Neuronal stem cell (in vitro differentiated cells): ENCODE measurements at regions not wholly inside any gene's neighbourhood (a gene's known extent, or its start where the extent isn't known, plus 50 kb on each side); places are given as distances from the start of the nearest gene placed in this dataset.

Experiments used
- DNase-seq: peaks from one replicate; pipeline ENCODE4 v3.0.0-alpha.2; 2013; ENCODE audit warnings: low spot score
- H2AFZ ChIP-seq: one replicate; pipeline ENCODE4 v1.6.1; 2013; ENCODE audit warnings: mild to moderate bottlenecking, low read length, inconsistent platforms
- H2AK5ac ChIP-seq: 2 replicates; pipeline ENCODE4 v1.6.1; 2013; ENCODE audit warnings: low read depth, mild to moderate bottlenecking, inconsistent platforms, low read length, moderate library complexity, mixed read lengths
- H2BK120ac ChIP-seq: 2 replicates; pipeline ENCODE4 v1.6.1; 2013; ENCODE audit warnings: low read depth, mild to moderate bottlenecking, inconsistent platforms, low read length, moderate library complexity, mixed read lengths
- H2BK12ac ChIP-seq: one replicate; pipeline ENCODE4 v1.6.1; 2013; ENCODE audit warnings: low read length, inconsistent platforms
- H2BK15ac ChIP-seq: 2 replicates; pipeline ENCODE4 v1.6.1; 2013; ENCODE audit warnings: mild to moderate bottlenecking, low read length, inconsistent platforms, mixed read lengths
- H2BK5ac ChIP-seq: one replicate; pipeline ENCODE4 v1.6.1; 2013; ENCODE audit warnings: inconsistent platforms, mild to moderate bottlenecking, low read length, moderate library complexity
- H3K14ac ChIP-seq: one replicate; pipeline ENCODE4 v1.6.1; 2013; ENCODE audit warnings: low read length, inconsistent platforms
- H3K18ac ChIP-seq: 2 replicates; pipeline ENCODE4 v1.6.1; 2013; ENCODE audit warnings: low read length, inconsistent platforms
- H3K23ac ChIP-seq: 2 replicates; pipeline ENCODE4 v1.6.1; 2013; ENCODE audit warnings: low read depth, mild to moderate bottlenecking, mixed read lengths, low read length, inconsistent platforms; ENCODE audit not compliant: poor library complexity
- H3K27ac ChIP-seq: replicated peaks from 3 replicates; pipeline ENCODE4 v1.5.1; 2013; ENCODE audit warnings: low read length, inconsistent platforms
- H3K27me3 ChIP-seq, 3 experiments: 2 replicates each; pipeline ENCODE4 v1.6.1; 2013; ENCODE audit warnings: low read length in 3 of 3, mild to moderate bottlenecking in 2 of 3, inconsistent platforms in 1 of 3, low read depth in 1 of 3, mixed read lengths in 1 of 3, moderate library complexity in 1 of 3; ENCODE audit not compliant: control insufficient read depth in 3 of 3, insufficient read depth in 3 of 3
- H3K36me3 ChIP-seq, 2 donors: replicated peaks in 1 of 2; 2 replicates each; pipeline ENCODE4 v1.6.1; 2013; ENCODE audit warnings: low read length in 2 of 2; ENCODE audit not compliant: control insufficient read depth in 2 of 2, insufficient read depth in 2 of 2
- H3K4ac ChIP-seq: 2 replicates; pipeline ENCODE4 v1.6.1; 2013; ENCODE audit warnings: inconsistent platforms, mild to moderate bottlenecking, low read length, moderate library complexity
- H3K4me1 ChIP-seq, 2 donors: 1 replicate in 1 of 2; 2 replicates in 1 of 2; pipeline ENCODE4 v1.6.1; 2013; ENCODE audit warnings: low read length in 2 of 2, low read depth in 1 of 2; ENCODE audit not compliant: control insufficient read depth in 2 of 2, insufficient read depth in 1 of 2
- H3K4me2 ChIP-seq: one replicate; pipeline ENCODE4 v1.6.1; 2013; ENCODE audit warnings: mild to moderate bottlenecking, low read length, inconsistent platforms; ENCODE audit not compliant: insufficient read depth, poor library complexity, severe bottlenecking
- H3K4me3 ChIP-seq, 2 donors: 2 replicates each; pipeline ENCODE4 v1.5.1; 2013; ENCODE audit warnings: low read length in 2 of 2, mild to moderate bottlenecking in 2 of 2, inconsistent platforms in 1 of 2, moderate library complexity in 1 of 2
- H3K79me1 ChIP-seq: one replicate; pipeline ENCODE4 v1.6.1; 2013; ENCODE audit warnings: low read depth, mild to moderate bottlenecking, inconsistent platforms, low read length, moderate library complexity
- H3K9ac ChIP-seq: one replicate; pipeline ENCODE4 v1.6.1; 2013; ENCODE audit warnings: mild to moderate bottlenecking, low read depth, low read length, inconsistent platforms; ENCODE audit not compliant: poor library complexity
- H3K9me3 ChIP-seq, 2 donors: replicated peaks in 1 of 2; 2 replicates each; pipeline versions ENCODE3 to v1.6.1; 2013; ENCODE audit warnings: low read length in 2 of 2, mild to moderate bottlenecking in 2 of 2, inconsistent platforms in 1 of 2, low read depth in 1 of 2, mixed read lengths in 1 of 2, moderate library complexity in 1 of 2; ENCODE audit not compliant: control insufficient read depth in 2 of 2, insufficient read depth in 1 of 2
- H4K8ac ChIP-seq: one replicate; pipeline ENCODE4 v1.6.1; 2013; ENCODE audit warnings: low read depth, mild to moderate bottlenecking, inconsistent platforms, low read length, moderate library complexity
- H4K91ac ChIP-seq: one replicate; pipeline ENCODE4 v1.6.1; 2013; ENCODE audit warnings: low read length, low read depth, mild to moderate bottlenecking, inconsistent platforms; ENCODE audit not compliant: poor library complexity
- WGBS, 2 donors: extraction: QIAGEN DNeasy Blood & Tissue Kit; methylation state at CpG; one replicate each; pipeline ENCODE4 v1.1.7; 2013; ENCODE audit warnings: missing lambda C conversion rate in 2 of 2, mixed read lengths in 1 of 2; ENCODE audit not compliant: insufficient read length in 2 of 2, insufficient replicate concordance in 1 of 2; ENCODE audit errors: extremely low coverage in 2 of 2; 5-methylcytosine and 5-hydroxymethylcytosine counted together

- Histone ChIP-seq H3K18ac (no peak overlapping the region), H2AK5ac (no peak overlapping the region), H3K79me1 (no peaks in the 10 kb centered on the region), H4K91ac (no peak overlapping the region), H2BK15ac (no peak overlapping the region), H3K4me3 (no peak overlapping the region), H3K4me1 (no peaks in the 10 kb centered on the region), H2BK5ac (no peak overlapping the region), H3K36me3 (no peaks in the 10 kb centered on the region), H2BK12ac (no peak overlapping the region), H3K9ac (no peak overlapping the region), H2AFZ (no peak overlapping the region), H3K23ac (no peak overlapping the region), H3K14ac (no peak overlapping the region), H3K9me3 (no peaks in the 10 kb centered on the region), H3K27me3 (peaks cover 0 to 2% (median 0%) of the 10 kb centered on the region in 3 experiments), H3K4ac (no peak overlapping the region), H2BK120ac (no peak overlapping the region), H3K4me2 (no peak overlapping the region), H3K27ac (no peak overlapping the region), H4K8ac (no peak overlapping the region)
- WGBS, 2 donors, result no CpG with 5 or more reads among the region's 3 CpGs
- DNase-seq, result no peak
Measured at GRCh38 chrX:120741452-120741851, 111.6 kb upstream of the C1GALT1C1 start.

- no peak for DNase-seq
- Histone ChIP-seq H3K9ac (no peak overlapping the region), H2AFZ (no peak overlapping the region), H3K4ac (no peak overlapping the region), H3K23ac (no peak overlapping the region), H3K14ac (no peak overlapping the region), H2BK15ac (no peak overlapping the region), H4K91ac (no peak overlapping the region), H3K27ac (no peak overlapping the region), H3K18ac (no peak overlapping the region), H3K79me1 (no peaks in the 10 kb centered on the region), H3K4me1 (no peaks in the 10 kb centered on the region), H3K36me3 (no peaks in the 10 kb centered on the region), H3K27me3 (peaks cover 0 to 2% (median 0%) of the 10 kb centered on the region in 3 experiments), H3K9me3 (no peaks in the 10 kb centered on the region), H4K8ac (no peak overlapping the region), H3K4me3 (no peak overlapping the region), H2BK12ac (no peak overlapping the region), H2BK5ac (no peak overlapping the region), H2AK5ac (no peak overlapping the region), H2BK120ac (no peak overlapping the region), H3K4me2 (no peak overlapping the region)
- WGBS, 2 donors, result no CpG with 5 or more reads among the region's 2 CpGs
Measured at GRCh38 chrX:120740072-120740471, 110.2 kb upstream of the C1GALT1C1 start.

GRCh38 chrX:120739300-120739699 lies 109.4 kb upstream of the C1GALT1C1 start:
- Histone ChIP-seq H3K79me1 (no peaks in the 10 kb centered on the region), H3K14ac (no peak overlapping the region), H2AK5ac (no peak overlapping the region), H3K4me1 (no peaks in the 10 kb centered on the region), H4K91ac (no peak overlapping the region), H3K9me3 (no peaks in the 10 kb centered on the region), H3K23ac (no peak overlapping the region), H3K9ac (no peak overlapping the region), H2BK120ac (no peak overlapping the region), H3K4ac (no peak overlapping the region), H2BK15ac (no peak overlapping the region), H2BK12ac (no peak overlapping the region), H3K18ac (no peak overlapping the region), H2AFZ (no peak overlapping the region), H4K8ac (no peak overlapping the region), H3K4me2 (no peak overlapping the region), H3K27ac (no peak overlapping the region), H3K36me3 (no peaks in the 10 kb centered on the region), H3K4me3 (no peak overlapping the region), H2BK5ac (no peak overlapping the region), H3K27me3 (peaks cover 0 to 2% (median 0%) of the 10 kb centered on the region in 3 experiments)
- no peak for DNase-seq

GRCh38 chrX:120736989-120737388 lies 107.1 kb upstream of the C1GALT1C1 start:
- Histone ChIP-seq H2BK120ac (no peak overlapping the region), H3K4me3 (no peak overlapping the region), H2BK15ac (no peak overlapping the region), H3K27ac (no peak overlapping the region), H3K23ac (no peak overlapping the region), H2BK5ac (no peak overlapping the region), H4K8ac (no peak overlapping the region), H2BK12ac (no peak overlapping the region), H2AFZ (no peak overlapping the region), H3K9me3 (no peaks in the 10 kb centered on the region), H3K14ac (no peak overlapping the region), H2AK5ac (no peak overlapping the region), H3K18ac (no peak overlapping the region), H3K4me2 (no peak overlapping the region), H3K36me3 (no peaks in the 10 kb centered on the region), H4K91ac (no peak overlapping the region), H3K4ac (no peak overlapping the region), H3K4me1 (no peaks in the 10 kb centered on the region), H3K27me3 (peaks cover 0 to 2% (median 0%) of the 10 kb centered on the region in 3 experiments), H3K79me1 (no peaks in the 10 kb centered on the region), H3K9ac (no peak overlapping the region)
- DNase-seq, result no peak
- WGBS, 2 donors, result no CpG with 5 or more reads among the region's 1 CpG
